ENCODE measurements at regions not wholly inside any gene's neighbourhood (a gene's known extent, or its start where the extent isn't known, plus 50 kb on each side); places are given as distances from the start of the nearest gene placed in this dataset.
A peak's percentile ranks its signal among the peaks of the same experiment; 100 is the strongest.

GRCh38 chr3:146715170-146715569, 110.0 kb upstream of the PLSCR5 start:
- Histone ChIP-seq H3K36me3 (ENCODE audit: low read depth, low read length) (no peaks in the 10 kb centered on the region), H3K9me2 (replicated peaks; ENCODE audit: low read length) (no peaks in the 10 kb centered on the region), H2AFZ (ENCODE audit: low read length) (no peak overlapping the region), H3K27ac (ENCODE audit: low read length) (no peak overlapping the region), H3K27me3 (ENCODE audit: low read length) (no peaks in the 10 kb centered on the region), H3K79me2 (ENCODE audit: low read length) (no peaks in the 10 kb centered on the region), H4K20me1 (ENCODE audit: low read length) (no peaks in the 10 kb centered on the region), H3K9ac (ENCODE audit: low read length) (no peak overlapping the region), H3F3A (ENCODE audit: low read length, unreplicated experiment) (no peaks in the 10 kb centered on the region), H3K4me2 (ENCODE audit: low read length) (no peak overlapping the region), H3K4me1 (ENCODE audit: insufficient read depth, low read length) (peaks cover 34% of the 10 kb centered on the region), H3K9me3 (ENCODE audit: low read length) (no peaks in the 10 kb centered on the region), H3K4me3 (ENCODE audit: low read length) (no peak overlapping the region)
- peak; percentile 46 for ATAC-seq
- intact Hi-C loops (cut with micrococcal nuclease), result no loop called here
- peak; percentile 28 for DNase-seq
- TF ChIP-seq EZH2 (IDR thresholded peaks at IDR 0.05; ENCODE audit: low read length, unreplicated experiment) (no peak), EZH2phosphoT487 (IDR thresholded peaks at IDR 0.05; ENCODE audit: borderline replicate concordance, low read length) (no peak), CTCF (conservative IDR thresholded peaks at IDR 0.05; ENCODE audit: low read depth, low read length) (no peak)
- ChIA-PET POLR2A (ENCODE audit: unreplicated experiment) (no interaction called here), CTCF (no interaction called here)
- no TSS peak for BruUV-seq (replicated peaks)

GRCh38 chr3:146712806-146713205, 107.7 kb upstream of the PLSCR5 start:
- Histone ChIP-seq H3K4me1 (ENCODE audit: insufficient read depth, low read length) (peaks cover 44% of the 10 kb centered on the region), H3F3A (ENCODE audit: low read length, unreplicated experiment) (no peaks in the 10 kb centered on the region), H4K20me1 (ENCODE audit: low read length) (no peaks in the 10 kb centered on the region), H3K36me3 (ENCODE audit: low read depth, low read length) (no peaks in the 10 kb centered on the region), H3K4me3 (ENCODE audit: low read length) (peak overlapping the region; percentile 48; the same call in 1 of the 2 replicates), H3K27me3 (ENCODE audit: low read length) (no peaks in the 10 kb centered on the region), H3K4me2 (ENCODE audit: low read length) (peak overlapping the region; percentile 70), H3K27ac (ENCODE audit: low read length) (peak overlapping the region; percentile 7), H3K9me2 (replicated peaks; ENCODE audit: low read length) (no peaks in the 10 kb centered on the region), H3K9me3 (ENCODE audit: low read length) (no peaks in the 10 kb centered on the region), H2AFZ (ENCODE audit: low read length) (peak overlapping the region; percentile 33; the same call in 1 of the 2 replicates), H3K9ac (ENCODE audit: low read length) (no peak overlapping the region), H3K79me2 (ENCODE audit: low read length) (no peaks in the 10 kb centered on the region)
- ChIA-PET CTCF (no interaction called here), POLR2A (ENCODE audit: unreplicated experiment) (no interaction called here)
- TF ChIP-seq EZH2phosphoT487 (IDR thresholded peaks at IDR 0.05; ENCODE audit: borderline replicate concordance, low read length), result no peak
- TF ChIP-seq CTCF (conservative IDR thresholded peaks at IDR 0.05; ENCODE audit: low read depth, low read length), result no peak
- no peak for TF ChIP-seq EZH2 (IDR thresholded peaks at IDR 0.05; ENCODE audit: low read length, unreplicated experiment)
- BruUV-seq (replicated peaks), result TSS peak; percentile 21
- intact Hi-C loops (cut with micrococcal nuclease), result loop anchor here (1.0 to 5.0 kb wide), 2 partner anchors 72 to 171 kb away; partner anchors contain the start of gene PLSCR1
- DNase-seq (no peak), ATAC-seq (peak; percentile 1; the same call in 1 of the 2 replicates)

GRCh38 chr3:146709969-146710368, 104.8 kb upstream of the PLSCR5 start:
- no peak overlapping the region for H2AFZ ChIP-seq (ENCODE audit: low read length)
- H3K27ac ChIP-seq (ENCODE audit: low read length), result peak overlapping the region; percentile 44
- no TSS peak for BruUV-seq (replicated peaks)
- peaks cover 44% of the 10 kb centered on the region for H3K4me1 ChIP-seq (ENCODE audit: insufficient read depth, low read length)
- no peak overlapping the region for H3K4me3 ChIP-seq (ENCODE audit: low read length)
- peak; percentile 62 for ATAC-seq
- no peaks in the 10 kb centered on the region for H3K79me2 ChIP-seq (ENCODE audit: low read length)
- H3K9me3 ChIP-seq (ENCODE audit: low read length), result no peaks in the 10 kb centered on the region
- H3K4me2 ChIP-seq (ENCODE audit: low read length), result peak overlapping the region; percentile 12; the same call in 1 of the 2 replicates
- DNase-seq, result peak; percentile 38
- H4K20me1 ChIP-seq (ENCODE audit: low read length), result no peaks in the 10 kb centered on the region
- no peaks in the 10 kb centered on the region for H3K27me3 ChIP-seq (ENCODE audit: low read length)
- H3K9me2 ChIP-seq (replicated peaks; ENCODE audit: low read length), result no peaks in the 10 kb centered on the region
- TF ChIP-seq CTCF (conservative IDR thresholded peaks at IDR 0.05; ENCODE audit: low read depth, low read length), result no peak
- no peak for TF ChIP-seq EZH2 (IDR thresholded peaks at IDR 0.05; ENCODE audit: low read length, unreplicated experiment)
- TF ChIP-seq EZH2phosphoT487 (IDR thresholded peaks at IDR 0.05; ENCODE audit: borderline replicate concordance, low read length), result no peak
- no peak overlapping the region for H3K9ac ChIP-seq (ENCODE audit: low read length)
- CTCF ChIA-PET, result no interaction called here
- H3F3A ChIP-seq (ENCODE audit: low read length, unreplicated experiment), result no peaks in the 10 kb centered on the region
- intact Hi-C loops (cut with micrococcal nuclease), result loop anchor here (1.0 to 5.0 kb wide), 2 partner anchors 36 to 168 kb away; partner anchors contain the start of gene PLSCR1
- POLR2A ChIA-PET (ENCODE audit: unreplicated experiment), result no interaction called here
- H3K36me3 ChIP-seq (ENCODE audit: low read depth, low read length), result no peaks in the 10 kb centered on the region
